ENCODE measurements at regions not wholly inside any gene's neighbourhood (a gene's known extent, or its start where the extent isn't known, plus 50 kb on each side); places are given as distances from the start of the nearest gene placed in this dataset.

DNA sequence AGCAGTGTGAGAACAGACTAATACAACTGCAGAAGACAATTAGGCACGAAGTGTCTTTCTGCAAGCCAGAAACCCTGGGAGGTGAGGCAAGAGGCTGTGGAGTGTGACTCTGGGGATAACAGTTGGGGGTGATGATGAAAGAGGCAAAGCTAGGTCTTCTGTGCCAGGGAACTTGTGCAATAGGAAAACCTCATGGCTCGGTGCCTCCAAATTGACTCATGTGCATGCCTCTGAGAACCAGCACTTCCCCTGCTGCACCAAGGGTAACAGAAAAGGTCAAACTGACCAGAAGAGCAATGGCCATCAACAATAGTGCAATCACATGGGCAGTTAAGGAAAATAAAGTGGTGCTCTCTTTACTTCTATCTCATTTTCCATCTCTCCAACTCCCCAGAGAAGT is 136.4 kb downstream of the SCG2 start:
- TF ChIP-seq, protein P1, sequence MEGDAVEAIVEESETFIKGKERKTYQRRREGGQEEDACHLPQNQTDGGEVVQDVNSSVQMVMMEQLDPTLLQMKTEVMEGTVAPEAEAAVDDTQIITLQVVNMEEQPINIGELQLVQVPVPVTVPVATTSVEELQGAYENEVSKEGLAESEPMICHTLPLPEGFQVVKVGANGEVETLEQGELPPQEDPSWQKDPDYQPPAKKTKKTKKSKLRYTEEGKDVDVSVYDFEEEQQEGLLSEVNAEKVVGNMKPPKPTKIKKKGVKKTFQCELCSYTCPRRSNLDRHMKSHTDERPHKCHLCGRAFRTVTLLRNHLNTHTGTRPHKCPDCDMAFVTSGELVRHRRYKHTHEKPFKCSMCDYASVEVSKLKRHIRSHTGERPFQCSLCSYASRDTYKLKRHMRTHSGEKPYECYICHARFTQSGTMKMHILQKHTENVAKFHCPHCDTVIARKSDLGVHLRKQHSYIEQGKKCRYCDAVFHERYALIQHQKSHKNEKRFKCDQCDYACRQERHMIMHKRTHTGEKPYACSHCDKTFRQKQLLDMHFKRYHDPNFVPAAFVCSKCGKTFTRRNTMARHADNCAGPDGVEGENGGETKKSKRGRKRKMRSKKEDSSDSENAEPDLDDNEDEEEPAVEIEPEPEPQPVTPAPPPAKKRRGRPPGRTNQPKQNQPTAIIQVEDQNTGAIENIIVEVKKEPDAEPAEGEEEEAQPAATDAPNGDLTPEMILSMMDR (IDR thresholded peaks at IDR 0.05; ENCODE audit: borderline replicate concordance, insufficient read depth, low read depth, low read length) = no peak
- H3K4me3 ChIP-seq (ENCODE audit: low read depth, low read length) = no peak overlapping the region

DNA sequence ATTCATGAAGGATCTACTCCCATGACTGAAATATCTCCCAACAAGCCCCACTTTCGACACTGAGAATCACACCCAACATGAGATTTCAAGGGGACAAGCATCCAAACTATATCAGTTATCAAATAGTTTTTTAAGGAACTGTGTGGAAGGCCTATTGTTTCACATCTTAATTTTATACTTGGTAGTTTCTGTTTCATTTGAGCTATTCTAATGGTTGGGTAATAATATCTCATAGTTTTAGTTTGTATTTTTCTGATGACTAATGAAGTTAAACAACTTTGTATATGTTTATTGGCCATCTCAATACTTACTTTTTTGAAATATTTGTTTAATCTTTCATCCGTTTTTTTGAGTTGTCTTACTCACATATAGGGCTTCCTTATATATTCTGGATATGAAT is 135.0 kb downstream of the SCG2 start:
- TF ChIP-seq, protein P1 (IDR thresholded peaks at IDR 0.05; ENCODE audit: borderline replicate concordance, insufficient read depth, low read depth, low read length) = no peak
- no peak overlapping the region for H3K4me3 ChIP-seq (ENCODE audit: low read depth, low read length)

DNA sequence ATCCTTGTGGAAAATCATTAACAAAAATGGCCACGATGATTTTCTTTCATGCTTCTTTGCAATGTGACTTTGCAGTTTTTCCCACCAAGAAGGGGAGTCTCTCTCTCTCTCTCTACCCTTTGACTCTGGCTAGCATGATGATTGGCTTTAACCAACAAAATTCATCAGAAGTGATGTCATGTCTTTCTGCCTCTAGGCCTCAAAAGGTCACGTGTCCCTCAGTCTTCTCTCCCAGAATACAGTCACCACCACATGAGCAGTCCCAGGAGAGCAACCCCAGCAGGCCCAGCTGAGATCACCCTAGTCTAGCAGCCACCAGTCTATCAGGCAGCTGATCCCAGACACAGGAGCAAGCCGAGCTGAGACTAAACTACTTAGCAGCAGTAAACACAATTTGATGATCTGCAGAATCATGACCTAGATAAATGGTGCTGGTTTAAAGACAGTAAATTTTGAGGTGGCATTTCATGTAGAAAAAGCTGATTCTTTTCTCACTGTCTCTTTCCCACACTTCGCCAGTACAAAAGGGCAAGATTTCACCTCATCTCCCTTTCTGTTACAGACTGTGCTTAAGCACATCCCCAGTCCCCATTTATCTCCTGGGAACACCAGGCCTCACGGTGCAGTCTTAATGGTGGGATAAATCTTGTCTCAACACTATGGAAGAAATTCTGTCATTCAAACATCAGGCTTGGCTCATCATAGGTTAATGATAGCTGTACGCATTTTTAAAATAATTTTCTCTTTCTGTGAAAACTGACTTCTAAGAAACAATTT is 132.7 kb downstream of the SCG2 start:
- TF ChIP-seq, protein P1 (IDR thresholded peaks at IDR 0.05; ENCODE audit: borderline replicate concordance, insufficient read depth, low read depth, low read length) = no peak
- H3K4me3 ChIP-seq (ENCODE audit: low read depth, low read length) = no peak overlapping the region

DNA sequence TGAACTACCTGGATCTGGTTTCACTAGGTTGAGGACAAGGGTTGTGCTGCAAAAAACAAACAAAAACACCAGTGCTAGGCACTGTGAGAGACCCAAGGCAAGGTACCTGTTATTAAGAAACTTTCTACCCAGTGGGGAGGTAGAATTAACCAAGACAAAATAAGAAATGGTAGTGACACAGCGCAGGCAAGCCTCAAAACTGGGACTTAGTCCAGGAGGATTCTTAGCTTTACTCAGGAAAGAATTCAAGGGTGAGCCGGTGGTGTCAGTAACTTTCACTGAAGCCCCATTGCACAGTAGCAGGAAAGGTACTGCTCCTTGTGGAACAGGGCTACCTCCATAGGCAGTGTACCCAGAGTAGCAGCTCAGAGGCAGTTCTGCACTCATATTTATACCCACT is 131.6 kb downstream of the SCG2 start:
- no peak overlapping the region for H3K4me3 ChIP-seq (ENCODE audit: low read depth, low read length)
- TF ChIP-seq, protein P1 (IDR thresholded peaks at IDR 0.05; ENCODE audit: borderline replicate concordance, insufficient read depth, low read depth, low read length) = no peak

DNA sequence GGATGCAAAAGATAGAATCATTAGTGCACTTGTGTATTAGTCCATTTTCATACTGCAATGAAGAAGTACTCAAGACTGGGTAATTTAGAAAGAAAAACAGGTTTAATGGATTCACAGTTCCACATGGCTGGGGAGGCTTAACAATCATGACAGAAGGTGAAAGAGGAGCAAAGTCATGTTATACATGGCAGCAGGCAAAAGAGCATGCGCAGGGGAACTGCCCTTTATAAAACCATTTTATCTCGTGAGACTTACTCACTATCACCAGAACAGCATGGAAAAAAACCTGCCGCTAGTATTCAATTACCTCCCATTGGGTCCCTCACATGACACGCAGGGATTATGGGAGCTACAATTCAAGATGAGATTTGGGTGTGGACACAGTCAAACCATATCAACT is 129.4 kb downstream of the SCG2 start:
- H3K4me3 ChIP-seq (ENCODE audit: low read depth, low read length) = no peak overlapping the region
- TF ChIP-seq, protein P1 (IDR thresholded peaks at IDR 0.05; ENCODE audit: borderline replicate concordance, insufficient read depth, low read depth, low read length) = no peak

DNA sequence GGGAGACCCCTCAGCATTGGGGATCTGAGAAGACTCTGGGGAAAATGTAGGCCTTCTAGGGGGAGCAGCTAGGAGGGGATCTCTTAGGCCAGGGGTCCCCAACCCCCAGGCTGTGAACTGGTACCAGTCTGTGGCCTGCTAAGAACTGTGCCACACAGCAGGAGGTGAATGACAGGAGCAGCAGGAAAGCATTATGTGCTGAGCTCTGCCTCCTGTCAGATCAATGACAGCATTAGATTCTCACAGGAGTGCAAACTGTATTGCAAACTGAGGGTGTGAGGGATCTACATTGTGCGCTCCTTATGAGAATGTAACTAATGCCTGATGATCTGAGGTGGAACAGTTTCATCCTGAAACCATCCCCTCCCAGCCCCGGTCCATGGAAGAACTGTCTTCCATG is 127.3 kb downstream of the SCG2 start:
- TF ChIP-seq, protein P1 (IDR thresholded peaks at IDR 0.05; ENCODE audit: borderline replicate concordance, insufficient read depth, low read depth, low read length) = no peak
- no peak overlapping the region for H3K4me3 ChIP-seq (ENCODE audit: low read depth, low read length)

DNA sequence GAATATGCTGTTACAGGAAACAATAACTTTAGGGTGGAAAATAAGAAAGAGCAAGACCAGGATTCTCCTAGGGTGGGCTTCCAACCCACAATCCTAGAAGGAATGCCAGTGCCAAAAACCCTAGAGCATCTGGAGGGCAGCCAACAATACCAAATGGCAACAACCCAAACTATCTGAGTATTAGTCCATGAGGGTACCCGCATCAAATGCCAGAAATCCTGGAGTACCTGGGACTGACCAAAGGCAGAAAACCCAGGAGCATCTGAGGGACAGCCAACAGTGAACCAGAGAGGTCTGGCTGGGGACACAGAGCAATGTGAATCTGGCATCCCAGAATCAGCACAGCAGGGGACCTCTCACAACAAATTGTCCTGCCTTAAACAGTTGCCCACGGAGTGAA is 126.3 kb downstream of the SCG2 start:
- TF ChIP-seq, protein P1 (IDR thresholded peaks at IDR 0.05; ENCODE audit: borderline replicate concordance, insufficient read depth, low read depth, low read length) = no peak
- no peak overlapping the region for H3K4me3 ChIP-seq (ENCODE audit: low read depth, low read length)
